SK-N-SH treated with all-trans-retinoic acid at 6 μM for 48 hours (cell line): ENCODE measurements at regions not wholly inside any gene's neighbourhood (a gene's known extent, or its start where the extent isn't known, plus 50 kb on each side); places are given as distances from the start of the nearest gene placed in this dataset.

Source experiments
- ARNTL ChIP-seq: fragments of 450-650 bp; formaldehyde crosslinking; IDR thresholded peaks from 2 replicates; pipeline ENCODE4 v1.5.0; 2020; ENCODE audit warnings: low read depth, mild to moderate bottlenecking, moderate library complexity, borderline replicate concordance
- BACH2 ChIP-seq: fragments of 250-450 bp; sonication (Bioruptor Pico); IDR thresholded peaks from 2 replicates; pipeline ENCODE4 v1.9.0; 2021; ENCODE audit warnings: mild to moderate bottlenecking, borderline replicate concordance
- OSR1 ChIP-seq: fragments of 250-450 bp; sonication (Bioruptor Pico); IDR thresholded peaks from 2 replicates; pipeline ENCODE4 v1.8.0; 2022; ENCODE audit warnings: moderate library complexity, mild to moderate bottlenecking, inconsistent platforms
- RARB ChIP-seq: fragments of 250-450 bp; sonication (Bioruptor Pico); IDR thresholded peaks from 2 replicates; pipeline ENCODE4 v1.8.0; 2021; ENCODE audit warnings: mild to moderate bottlenecking, moderate library complexity
- SNAI2 ChIP-seq: fragments of 250-450 bp; sonication (Bioruptor Pico); IDR thresholded peaks from 2 replicates; pipeline ENCODE4 v1.5.0; 2020; ENCODE audit warnings: mild to moderate bottlenecking, moderate library complexity
- ZFP30 ChIP-seq: fragments of 450-650 bp; formaldehyde crosslinking; IDR thresholded peaks from 2 replicates; pipeline ENCODE4 v1.5.0; 2022; ENCODE audit warnings: mild to moderate bottlenecking, moderate library complexity
- TF ChIP-seq, protein P1 (sequence below): fragments of 250-450 bp; sonication (Bioruptor Pico); IDR thresholded peaks from 2 replicates; pipeline ENCODE4 v1.5.1; 2021; ENCODE audit warnings: mild to moderate bottlenecking, moderate library complexity

DNA sequence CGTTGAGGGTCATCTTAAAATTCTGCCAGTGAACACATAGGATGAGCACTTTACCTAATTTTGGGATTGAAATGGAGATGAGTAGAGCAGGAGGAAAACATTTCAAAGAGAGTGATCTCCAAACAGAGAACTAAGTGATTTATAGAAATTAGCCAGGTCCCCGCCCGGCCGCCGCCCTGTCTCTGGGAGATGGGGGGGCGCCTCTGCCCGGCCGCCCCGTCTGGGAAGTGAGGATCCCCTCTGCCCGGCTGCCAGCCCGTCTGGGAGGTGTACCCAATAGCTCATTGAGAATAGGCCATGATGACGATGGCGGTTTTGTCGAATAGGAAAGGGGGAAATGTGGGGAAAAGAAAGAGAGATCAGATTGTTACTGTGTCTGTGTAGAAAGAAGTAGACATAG is 276.7 kb upstream of the C11orf87 start:
- TF ChIP-seq BACH2 (CRISPR knock-in tag) = no peak
- no peak for TF ChIP-seq RARB
- TF ChIP-seq, protein P1, sequence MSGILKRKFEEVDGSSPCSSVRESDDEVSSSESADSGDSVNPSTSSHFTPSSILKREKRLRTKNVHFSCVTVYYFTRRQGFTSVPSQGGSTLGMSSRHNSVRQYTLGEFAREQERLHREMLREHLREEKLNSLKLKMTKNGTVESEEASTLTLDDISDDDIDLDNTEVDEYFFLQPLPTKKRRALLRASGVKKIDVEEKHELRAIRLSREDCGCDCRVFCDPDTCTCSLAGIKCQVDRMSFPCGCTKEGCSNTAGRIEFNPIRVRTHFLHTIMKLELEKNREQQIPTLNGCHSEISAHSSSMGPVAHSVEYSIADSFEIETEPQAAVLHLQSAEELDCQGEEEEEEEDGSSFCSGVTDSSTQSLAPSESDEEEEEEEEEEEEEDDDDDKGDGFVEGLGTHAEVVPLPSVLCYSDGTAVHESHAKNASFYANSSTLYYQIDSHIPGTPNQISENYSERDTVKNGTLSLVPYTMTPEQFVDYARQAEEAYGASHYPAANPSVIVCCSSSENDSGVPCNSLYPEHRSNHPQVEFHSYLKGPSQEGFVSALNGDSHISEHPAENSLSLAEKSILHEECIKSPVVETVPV = no peak
- TF ChIP-seq OSR1 = no peak
- no peak for TF ChIP-seq ZFP30
- no peak for TF ChIP-seq SNAI2
- no peak for TF ChIP-seq ARNTL (CRISPR knock-in tag)
